K562 (cell line): ENCODE measurements at regions not wholly inside any gene's neighbourhood (a gene's known extent, or its start where the extent isn't known, plus 50 kb on each side); places are given as distances from the start of the nearest gene placed in this dataset.

Experiments
- ATAC-seq: fragments of 200-7000 bp; cut with Tn5 transposase; 3 replicates; pipeline ENCODE4 v1.9.1; 2020; ENCODE audit warnings: moderate library complexity
- BruUV-seq: library from RNA; stranded (reverse); fragments of 400-500 nt; replicated peaks from 2 replicates; lab custom pipeline; 2021; lab: Mats Ljungman, UMichigan
- CTCF ChIA-PET: fragments of 300-600 bp; formaldehyde crosslinking; extraction: SDS; loops from one replicate; lab custom pipeline; 2021; ENCODE audit warnings: low intra/inter-chr PET ratio; lab: Yijun Ruan, JAX
- POLR2A ChIA-PET: fragments of 300-600, 350-650 bp; sonication (Branson Sonifier 250); formaldehyde crosslinking; extraction: SDS; loops from one replicate; lab custom pipeline; 2021; ENCODE audit warnings: antibody characterized with exemption, inconsistent platforms; lab: Yijun Ruan, JAX
- DNase-seq, 4 experiments: peaks; one replicate each; pipeline versions ENCODE4 v3.0.0 to v3.0.0-alpha.2; 2011 to 2018; ENCODE audit warnings: low spot score in 3 of 4, mixed read lengths in 3 of 4; ENCODE audit errors: extremely low read depth in 1 of 4
- FAIRE-seq: peaks from 2 replicates; lab custom pipeline; 2011; peaks lifted over from hg19 to GRCh38; lab: Jason Lieb, UNC
- H2AFZ ChIP-seq: 2 replicates; pipeline ENCODE4 v1.6.0; 2011; ENCODE audit warnings: low read depth, low read length, control low read depth, inconsistent platforms
- H3K27ac ChIP-seq: fragments of 200-600 bp; 3 replicates; pipeline ENCODE4 v1.8.0; 2011; ENCODE audit warnings: low read depth, mild to moderate bottlenecking, control low read depth, inconsistent platforms, low read length, moderate library complexity, mixed read lengths; ENCODE audit errors: extremely low read depth
- H3K27me3 ChIP-seq, 2 experiments: fragments of 300-600 bp in 1 of 2; 2 replicates in 1 of 2; 3 replicates in 1 of 2; pipeline versions ENCODE4 v1.6.0 to v1.8.0; 2011; ENCODE audit warnings: inconsistent platforms in 2 of 2, low read length in 2 of 2, mild to moderate bottlenecking in 1 of 2, mixed read lengths in 1 of 2, moderate library complexity in 1 of 2; ENCODE audit not compliant: control insufficient read depth in 2 of 2, insufficient read depth in 2 of 2
- H3K36me3 ChIP-seq: fragments of 300-600 bp; 3 replicates; pipeline ENCODE4 v1.8.0; 2011; ENCODE audit warnings: mild to moderate bottlenecking, low read length, inconsistent platforms; ENCODE audit not compliant: control insufficient read depth, insufficient read depth
- H3K4me1 ChIP-seq, 2 experiments: fragments of 200-600 bp in 1 of 2; replicated peaks in 1 of 2; 2 replicates in 1 of 2; 3 replicates in 1 of 2; pipeline versions ENCODE4 v1.5.1 to v1.8.0; 2011; ENCODE audit warnings: inconsistent platforms in 2 of 2, low read length in 2 of 2, mild to moderate bottlenecking in 1 of 2, mixed read lengths in 1 of 2, moderate library complexity in 1 of 2; ENCODE audit not compliant: control insufficient read depth in 2 of 2, insufficient read depth in 2 of 2
- H3K4me2 ChIP-seq: 2 replicates; pipeline ENCODE4 v1.6.1; 2011; ENCODE audit warnings: low read length, control low read depth, inconsistent platforms, mixed read lengths; ENCODE audit not compliant: insufficient read depth
- H3K4me3 ChIP-seq: fragments of 200-600 bp; sonication (generic), shearing (Covaris generic); 2 replicates; pipeline ENCODE4 v1.5.1; 2016; ENCODE audit warnings: control low read depth, inconsistent platforms
- H3K79me2 ChIP-seq: fragments of 200-600 bp; 3 replicates; pipeline ENCODE4 v1.8.0; 2011; ENCODE audit warnings: low read length, inconsistent platforms; ENCODE audit not compliant: control insufficient read depth, insufficient read depth
- H3K9ac ChIP-seq, 2 experiments: 2 replicates each; pipeline versions ENCODE4 v1.6.0 to v1.6.1; 2011; ENCODE audit warnings: low read depth in 2 of 2, low read length in 2 of 2, control low read depth in 1 of 2, inconsistent platforms in 1 of 2, mild to moderate bottlenecking in 1 of 2, mixed read lengths in 1 of 2; ENCODE audit not compliant: insufficient read depth in 1 of 2
- H3K9me1 ChIP-seq: one replicate; pipeline ENCODE4 v1.6.0; 2011; ENCODE audit warnings: inconsistent platforms, mild to moderate bottlenecking, low read length, moderate library complexity; ENCODE audit not compliant: control insufficient read depth, insufficient read depth
- H3K9me3 ChIP-seq: replicated peaks from 2 replicates; pipeline ENCODE4 v1.5.1; 2011; ENCODE audit warnings: low read depth, low read length, inconsistent platforms; ENCODE audit not compliant: control insufficient read depth, insufficient read depth
- H4K20me1 ChIP-seq: replicated peaks from 2 replicates; pipeline ENCODE4 v1.6.1; 2011; ENCODE audit warnings: low read length, inconsistent platforms, mixed read lengths; ENCODE audit not compliant: control insufficient read depth, insufficient read depth
- CBX3 ChIP-seq, 2 experiments: IDR thresholded peaks; 1 replicate in 1 of 2; 2 replicates in 1 of 2; pipeline ENCODE4 v1.6.1; 2012; ENCODE audit warnings: inconsistent platforms in 2 of 2, low read length in 2 of 2, borderline replicate concordance in 1 of 2, control low read depth in 1 of 2
- FIP1L1 ChIP-seq: fragments of 200-400 bp; formaldehyde crosslinking; IDR thresholded peaks from 2 replicates; pipeline ENCODE4 v1.6.1; 2018; ENCODE audit warnings: mild to moderate bottlenecking, low read depth, low read length; ENCODE audit not compliant: poor library complexity, severe bottlenecking
- HCFC1 ChIP-seq: IDR thresholded peaks from 2 replicates; pipeline ENCODE4 v1.6.1; 2012; ENCODE audit warnings: low read depth, low read length, improper control_type of control experiment
- HNRNPLL ChIP-seq: fragments of 200-400 bp; formaldehyde crosslinking; IDR thresholded peaks from 2 replicates; pipeline ENCODE4 v1.6.1; 2017; ENCODE audit warnings: low read length, low read depth, mild to moderate bottlenecking; ENCODE audit not compliant: poor library complexity, severe bottlenecking
- KDM4B ChIP-seq, 2 experiments: fragments of 450-650 bp in 1 of 2; sonication (generic) in 1 of 2; IDR thresholded peaks; 2 replicates each; pipeline ENCODE4 v1.6.1; 2016 to 2017; ENCODE audit warnings: borderline replicate concordance in 2 of 2, antibody characterized with exemption in 1 of 2, low read depth in 1 of 2, mild to moderate bottlenecking in 1 of 2
- MTF1 ChIP-seq: fragments of 250-450 bp; sonication (Bioruptor Pico); IDR thresholded peaks from 2 replicates; pipeline ENCODE4 v1.9.0; 2021; ENCODE audit warnings: moderate library complexity, mild to moderate bottlenecking, inconsistent platforms, borderline replicate concordance
- MYBL2 ChIP-seq, 2 experiments: fragments of 450-650 bp in 1 of 2; sonication (generic) in 1 of 2; formaldehyde crosslinking in 1 of 2; IDR thresholded peaks; 2 replicates each; pipeline versions ENCODE4 v1.6.1 to v1.8.1; 2017 to 2022; ENCODE audit warnings: borderline replicate concordance in 1 of 2, inconsistent platforms in 1 of 2, low read depth in 1 of 2, mild to moderate bottlenecking in 1 of 2, missing genetic modification reagents in 1 of 2, moderate library complexity in 1 of 2
- PPARD ChIP-seq: fragments of 250-450 bp; sonication (Bioruptor Pico); IDR thresholded peaks from 2 replicates; pipeline ENCODE4 v1.8.0; 2022; ENCODE audit warnings: inconsistent platforms, mild to moderate bottlenecking, moderate library complexity
- PTBP1 ChIP-seq: fragments of 200-400 bp; formaldehyde crosslinking; IDR thresholded peaks from 2 replicates; pipeline ENCODE4 v1.6.1; 2017; ENCODE audit warnings: low read depth, low read length
- RCOR1 ChIP-seq, 2 experiments: IDR thresholded peaks; 2 replicates each; pipeline ENCODE4 v1.6.1; 2012; ENCODE audit warnings: low read depth in 2 of 2, low read length in 2 of 2, borderline replicate concordance in 1 of 2, improper control_type of control experiment in 1 of 2
- SMAD3 ChIP-seq: fragments of 450-650 bp; formaldehyde crosslinking; conservative IDR thresholded peaks from 2 replicates; pipeline ENCODE4 v1.4.0; 2020; ENCODE audit warnings: mild to moderate bottlenecking
- TBL1XR1 ChIP-seq, 2 experiments: IDR thresholded peaks; 2 replicates each; pipeline ENCODE4 v1.6.1; 2012; ENCODE audit warnings: improper control_type of control experiment in 2 of 2, low read length in 2 of 2, mild to moderate bottlenecking in 1 of 2
- ZNF124 ChIP-seq: sonication (generic); formaldehyde crosslinking; IDR thresholded peaks from 2 replicates; pipeline ENCODE4 v1.8.1; 2022; ENCODE audit warnings: missing genetic modification reagents
- WGBS: fragments of 100-300 bp; shearing (Covaris generic); methylation state at CpG from one replicate; pipeline ENCODE4 v1.1.6; 2016; ENCODE audit warnings: low coverage, mixed read lengths; ENCODE audit not compliant: insufficient coverage; ENCODE audit errors: missing lambda C conversion rate; 5-methylcytosine and 5-hydroxymethylcytosine counted together
- in situ Hi-C: fragments of 300-500 bp; cut with MboI; formaldehyde crosslinking; loops from 4 replicates; pipeline ENCODE4 v1.15.0; 2018; ENCODE audit warnings: inconsistent platforms, mixed read lengths
- intact Hi-C: fragments of 100-400 bp; cut with micrococcal nuclease; formaldehyde crosslinking; loops from 2 replicates; pipeline ENCODE4 v1.14.2; 2022
- TF ChIP-seq, protein P1 (sequence below): fragments of 250-450 bp; sonication (Bioruptor Pico); IDR thresholded peaks from 2 replicates; pipeline ENCODE4 v1.5.0; 2020; ENCODE audit warnings: mild to moderate bottlenecking, borderline replicate concordance
- TF ChIP-seq, protein P2 (sequence below): fragments of 450-650 bp; IDR thresholded peaks from 2 replicates; pipeline ENCODE4 v1.7.0; 2016; ENCODE audit warnings: borderline replicate concordance
- TF ChIP-seq, protein P3 (sequence below): fragments of 250-450 bp; sonication (Bioruptor Pico); IDR thresholded peaks from 2 replicates; pipeline ENCODE4 v1.5.0; 2021; ENCODE audit warnings: mild to moderate bottlenecking, borderline replicate concordance

GRCh38 chr1:79355090-79355489 lies 348.6 kb upstream of the ADGRL4 start:
- H3K27me3 ChIP-seq = no peaks in the 10 kb centered on the region
- no peak overlapping the region for H3K27ac ChIP-seq
- no peaks in the 10 kb centered on the region for H3K9me3 ChIP-seq
- no peak overlapping the region for H2AFZ ChIP-seq
- H4K20me1 ChIP-seq = no peaks in the 10 kb centered on the region
- H3K4me2 ChIP-seq = no peak overlapping the region
- H3K9ac ChIP-seq = no peak overlapping the region
- in situ Hi-C loops (no loop called here), intact Hi-C loops (no loop called here)
- WGBS = 1% methylated on average over 4 of the region's 4 CpGs
- no peaks in the 10 kb centered on the region for H3K4me1 ChIP-seq
- no TSS peak for BruUV-seq
- no peaks in the 10 kb centered on the region for H3K79me2 ChIP-seq
- H3K36me3 ChIP-seq = no peaks in the 10 kb centered on the region
- DNase-seq (no peak), ATAC-seq (no peak), FAIRE-seq (no peak)
- ChIA-PET POLR2A (no interaction called here), CTCF (no interaction called here)
- no peak overlapping the region for H3K4me3 ChIP-seq
- no peaks in the 10 kb centered on the region for H3K9me1 ChIP-seq
- TF ChIP-seq KDM4B (IDR thresholded peaks at IDR 0.05; ENCODE audit: borderline replicate concordance in 2 of 2, low read depth in 1 of 2) (no peak), ZNF124 (no peak), HCFC1 (no peak), CBX3 (IDR thresholded peaks at IDR 0.05; ENCODE audit: borderline replicate concordance in 1 of 2, low read length in 2 of 2) (no peak), MTF1 (no peak), PTBP1 (no peak), TBL1XR1 (IDR thresholded peaks at IDR 0.05; ENCODE audit: low read length in 2 of 2) (no peak), HNRNPLL (no peak), FIP1L1 (no peak), MYBL2 (IDR thresholded peaks at IDR 0.05; ENCODE audit: low read depth) (no peak), MYBL2 (CRISPR knock-in tag; IDR thresholded peaks at IDR 0.05; ENCODE audit: borderline replicate concordance) (no peak), PPARD (CRISPR knock-in tag) (no peak), SMAD3 (no peak), RCOR1 (IDR thresholded peaks at IDR 0.05; ENCODE audit: borderline replicate concordance in 1 of 2, low read depth in 2 of 2, low read length in 2 of 2) (no peak)
- TF ChIP-seq, protein P1, sequence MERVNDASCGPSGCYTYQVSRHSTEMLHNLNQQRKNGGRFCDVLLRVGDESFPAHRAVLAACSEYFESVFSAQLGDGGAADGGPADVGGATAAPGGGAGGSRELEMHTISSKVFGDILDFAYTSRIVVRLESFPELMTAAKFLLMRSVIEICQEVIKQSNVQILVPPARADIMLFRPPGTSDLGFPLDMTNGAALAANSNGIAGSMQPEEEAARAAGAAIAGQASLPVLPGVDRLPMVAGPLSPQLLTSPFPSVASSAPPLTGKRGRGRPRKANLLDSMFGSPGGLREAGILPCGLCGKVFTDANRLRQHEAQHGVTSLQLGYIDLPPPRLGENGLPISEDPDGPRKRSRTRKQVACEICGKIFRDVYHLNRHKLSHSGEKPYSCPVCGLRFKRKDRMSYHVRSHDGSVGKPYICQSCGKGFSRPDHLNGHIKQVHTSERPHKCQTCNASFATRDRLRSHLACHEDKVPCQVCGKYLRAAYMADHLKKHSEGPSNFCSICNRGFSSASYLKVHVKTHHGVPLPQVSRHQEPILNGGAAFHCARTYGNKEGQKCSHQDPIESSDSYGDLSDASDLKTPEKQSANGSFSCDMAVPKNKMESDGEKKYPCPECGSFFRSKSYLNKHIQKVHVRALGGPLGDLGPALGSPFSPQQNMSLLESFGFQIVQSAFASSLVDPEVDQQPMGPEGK (CRISPR knock-in tag) = no peak
- TF ChIP-seq, protein P2, sequence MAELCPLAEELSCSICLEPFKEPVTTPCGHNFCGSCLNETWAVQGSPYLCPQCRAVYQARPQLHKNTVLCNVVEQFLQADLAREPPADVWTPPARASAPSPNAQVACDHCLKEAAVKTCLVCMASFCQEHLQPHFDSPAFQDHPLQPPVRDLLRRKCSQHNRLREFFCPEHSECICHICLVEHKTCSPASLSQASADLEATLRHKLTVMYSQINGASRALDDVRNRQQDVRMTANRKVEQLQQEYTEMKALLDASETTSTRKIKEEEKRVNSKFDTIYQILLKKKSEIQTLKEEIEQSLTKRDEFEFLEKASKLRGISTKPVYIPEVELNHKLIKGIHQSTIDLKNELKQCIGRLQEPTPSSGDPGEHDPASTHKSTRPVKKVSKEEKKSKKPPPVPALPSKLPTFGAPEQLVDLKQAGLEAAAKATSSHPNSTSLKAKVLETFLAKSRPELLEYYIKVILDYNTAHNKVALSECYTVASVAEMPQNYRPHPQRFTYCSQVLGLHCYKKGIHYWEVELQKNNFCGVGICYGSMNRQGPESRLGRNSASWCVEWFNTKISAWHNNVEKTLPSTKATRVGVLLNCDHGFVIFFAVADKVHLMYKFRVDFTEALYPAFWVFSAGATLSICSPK = no peak
- TF ChIP-seq, protein P3, sequence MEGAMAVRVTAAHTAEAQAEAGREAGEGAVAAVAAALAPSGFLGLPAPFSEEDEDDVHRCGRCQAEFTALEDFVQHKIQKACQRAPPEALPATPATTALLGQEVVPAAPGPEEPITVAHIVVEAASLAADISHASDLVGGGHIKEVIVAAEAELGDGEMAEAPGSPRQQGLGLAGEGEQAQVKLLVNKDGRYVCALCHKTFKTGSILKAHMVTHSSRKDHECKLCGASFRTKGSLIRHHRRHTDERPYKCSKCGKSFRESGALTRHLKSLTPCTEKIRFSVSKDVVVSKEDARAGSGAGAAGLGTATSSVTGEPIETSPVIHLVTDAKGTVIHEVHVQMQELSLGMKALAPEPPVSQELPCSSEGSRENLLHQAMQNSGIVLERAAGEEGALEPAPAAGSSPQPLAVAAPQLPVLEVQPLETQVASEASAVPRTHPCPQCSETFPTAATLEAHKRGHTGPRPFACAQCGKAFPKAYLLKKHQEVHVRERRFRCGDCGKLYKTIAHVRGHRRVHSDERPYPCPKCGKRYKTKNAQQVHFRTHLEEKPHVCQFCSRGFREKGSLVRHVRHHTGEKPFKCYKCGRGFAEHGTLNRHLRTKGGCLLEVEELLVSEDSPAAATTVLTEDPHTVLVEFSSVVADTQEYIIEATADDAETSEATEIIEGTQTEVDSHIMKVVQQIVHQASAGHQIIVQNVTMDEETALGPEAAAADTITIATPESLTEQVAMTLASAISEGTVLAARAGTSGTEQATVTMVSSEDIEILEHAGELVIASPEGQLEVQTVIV (CRISPR knock-in tag) = no peak
